ENCODE measurements at regions not wholly inside any gene's neighbourhood (a gene's known extent, or its start where the extent isn't known, plus 50 kb on each side); places are given as distances from the start of the nearest gene placed in this dataset.
"Not testable (repeated sequence)": the region's sequence is repeated elsewhere in the genome, so short reads cannot be mapped to it uniquely, and the experiment has no call there.

GRCh38 chr1:53398576-53399365 is 60.4 kb upstream of the DMRTB1 start:
- intact Hi-C loops (cut with micrococcal nuclease), result no loop called here
- Mint-ChIP-seq H3K9me3 (ENCODE audit: unreplicated experiment) (no peaks in the 10 kb centered on the region), H3K27ac (ENCODE audit: low read depth, unreplicated experiment) (no peak overlapping the region), H3K4me3 (ENCODE audit: unreplicated experiment) (no peak overlapping the region), H3K4me1 (ENCODE audit: insufficient read depth, unreplicated experiment) (no peaks in the 10 kb centered on the region), H3K27me3 (ENCODE audit: insufficient read depth, unreplicated experiment) (peaks cover 13% of the 10 kb centered on the region), H3K36me3 (ENCODE audit: insufficient read depth, unreplicated experiment) (no peaks in the 10 kb centered on the region)
- BruUV-seq (replicated peaks), result no TSS peak
- ChIA-PET POLR2A (no interaction called here), CTCF (interaction anchor here (1.6 to 16.0 kb wide), 2 partner anchors 120 to 133 kb away, joined by 4 to 227 read pairs; no protein-coding TSS in a partner anchor)
- no peak for TF ChIP-seq CTCF (IDR thresholded peaks at IDR 0.05; ENCODE audit: unreplicated experiment)
- DNase-seq (ENCODE audit: unreplicated experiment), result no peak

GRCh38 chr1:53399370-53400133 is 59.6 kb upstream of the DMRTB1 start:
- H3K27ac Mint-ChIP-seq (ENCODE audit: low read depth, unreplicated experiment); H3K36me3 Mint-ChIP-seq (ENCODE audit: insufficient read depth, unreplicated experiment); DNase-seq (ENCODE audit: unreplicated experiment); H3K9me3 Mint-ChIP-seq (ENCODE audit: unreplicated experiment); intact Hi-C loops (cut with micrococcal nuclease); POLR2A ChIA-PET; BruUV-seq (replicated peaks); H3K4me1 Mint-ChIP-seq (ENCODE audit: insufficient read depth, unreplicated experiment); H3K4me3 Mint-ChIP-seq (ENCODE audit: unreplicated experiment): not testable (repeated sequence)
- CTCF ChIA-PET, result interaction anchor here (16.0 kb wide), 1 partner anchor 120 kb away, joined by 227 read pairs; no protein-coding TSS in a partner anchor
- peaks cover 13% of the 10 kb centered on the region for H3K27me3 Mint-ChIP-seq (ENCODE audit: insufficient read depth, unreplicated experiment)

GRCh38 chr1:53400761-53401674 is 58.2 kb upstream of the DMRTB1 start:
- Mint-ChIP-seq H3K4me3 (ENCODE audit: unreplicated experiment) (no peak overlapping the region), H3K27ac (ENCODE audit: low read depth, unreplicated experiment) (no peak overlapping the region), H3K36me3 (ENCODE audit: insufficient read depth, unreplicated experiment) (no peaks in the 10 kb centered on the region), H3K4me1 (ENCODE audit: insufficient read depth, unreplicated experiment) (no peaks in the 10 kb centered on the region), H3K9me3 (ENCODE audit: unreplicated experiment) (no peaks in the 10 kb centered on the region), H3K27me3 (ENCODE audit: insufficient read depth, unreplicated experiment) (peaks cover 8% of the 10 kb centered on the region)
- no peak for TF ChIP-seq CTCF (IDR thresholded peaks at IDR 0.05; ENCODE audit: unreplicated experiment)
- intact Hi-C loops (cut with micrococcal nuclease), result no loop called here
- ChIA-PET CTCF (interaction anchor here (16.0 kb wide), 1 partner anchor 122 kb away, joined by 227 read pairs; no protein-coding TSS in a partner anchor), POLR2A (interaction anchor here (1.1 kb wide), 1 partner anchor 127 kb away, joined by 3 read pairs; no protein-coding TSS in a partner anchor)
- no peak for DNase-seq (ENCODE audit: unreplicated experiment)
- no TSS peak for BruUV-seq (replicated peaks)

- TF ChIP-seq CTCF (IDR thresholded peaks at IDR 0.05; ENCODE audit: unreplicated experiment), result no peak
- Mint-ChIP-seq H3K9me3 (ENCODE audit: unreplicated experiment) (no peaks in the 10 kb centered on the region), H3K27me3 (ENCODE audit: insufficient read depth, unreplicated experiment) (peaks cover 9% of the 10 kb centered on the region), H3K36me3 (ENCODE audit: insufficient read depth, unreplicated experiment) (no peaks in the 10 kb centered on the region), H3K4me1 (ENCODE audit: insufficient read depth, unreplicated experiment) (no peaks in the 10 kb centered on the region), H3K4me3 (ENCODE audit: unreplicated experiment) (no peak overlapping the region), H3K27ac (ENCODE audit: low read depth, unreplicated experiment) (no peak overlapping the region)
- CTCF ChIA-PET, result interaction anchor here (3.1 to 16.0 kb wide), 2 partner anchors 9 to 123 kb away, joined by 19 to 227 read pairs; no protein-coding TSS in a partner anchor
- POLR2A ChIA-PET, result interaction anchor here (1.1 kb wide), 1 partner anchor 129 kb away, joined by 3 read pairs; no protein-coding TSS in a partner anchor
- DNase-seq (ENCODE audit: unreplicated experiment), result no peak
- BruUV-seq (replicated peaks), result no TSS peak
- intact Hi-C loops (cut with micrococcal nuclease), result no loop called here
These were observed 57.1 kb upstream of the DMRTB1 start for GRCh38 chr1:53401813-53402745.
